Fibroblast of villous mesenchyme (primary cell): ENCODE measurements at regions not wholly inside any gene's neighbourhood (a gene's known extent, or its start where the extent isn't known, plus 50 kb on each side); places are given as distances from the start of the nearest gene placed in this dataset.

Experiments
- DNase-seq: peaks from one replicate; pipeline ENCODE4 v3.0.0-alpha.2; 2010; ENCODE audit warnings: low read depth
- H3K4me3 ChIP-seq: 2 replicates; pipeline ENCODE4 v1.5.1; 2011; ENCODE audit warnings: low read depth, mild to moderate bottlenecking, low read length
- TF ChIP-seq, protein P1 (sequence below): IDR thresholded peaks from 2 replicates; pipeline ENCODE4 v1.5.1; 2012; ENCODE audit warnings: low read depth, mild to moderate bottlenecking, low read length; ENCODE audit not compliant: insufficient read depth

DNA sequence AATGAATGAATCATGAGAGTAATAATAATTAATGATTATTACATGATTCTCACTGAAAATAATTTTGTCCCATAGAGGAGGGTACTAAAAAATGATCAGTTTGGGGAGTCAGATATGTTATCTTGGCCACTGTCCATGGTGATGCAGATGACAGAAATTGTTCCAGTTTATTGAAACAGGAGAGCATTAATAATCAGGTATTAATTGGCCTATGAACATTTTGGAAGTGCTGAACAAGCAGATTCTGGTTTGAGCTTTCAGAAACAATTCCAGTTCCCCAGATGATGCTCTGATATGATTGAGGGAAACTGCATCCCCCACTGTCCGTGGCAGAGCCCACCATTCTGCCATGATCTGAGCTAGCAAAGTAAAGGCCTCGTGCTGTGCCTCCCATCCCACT, 345.2 kb downstream of the ZSWIM6 start:
- TF ChIP-seq, protein P1, sequence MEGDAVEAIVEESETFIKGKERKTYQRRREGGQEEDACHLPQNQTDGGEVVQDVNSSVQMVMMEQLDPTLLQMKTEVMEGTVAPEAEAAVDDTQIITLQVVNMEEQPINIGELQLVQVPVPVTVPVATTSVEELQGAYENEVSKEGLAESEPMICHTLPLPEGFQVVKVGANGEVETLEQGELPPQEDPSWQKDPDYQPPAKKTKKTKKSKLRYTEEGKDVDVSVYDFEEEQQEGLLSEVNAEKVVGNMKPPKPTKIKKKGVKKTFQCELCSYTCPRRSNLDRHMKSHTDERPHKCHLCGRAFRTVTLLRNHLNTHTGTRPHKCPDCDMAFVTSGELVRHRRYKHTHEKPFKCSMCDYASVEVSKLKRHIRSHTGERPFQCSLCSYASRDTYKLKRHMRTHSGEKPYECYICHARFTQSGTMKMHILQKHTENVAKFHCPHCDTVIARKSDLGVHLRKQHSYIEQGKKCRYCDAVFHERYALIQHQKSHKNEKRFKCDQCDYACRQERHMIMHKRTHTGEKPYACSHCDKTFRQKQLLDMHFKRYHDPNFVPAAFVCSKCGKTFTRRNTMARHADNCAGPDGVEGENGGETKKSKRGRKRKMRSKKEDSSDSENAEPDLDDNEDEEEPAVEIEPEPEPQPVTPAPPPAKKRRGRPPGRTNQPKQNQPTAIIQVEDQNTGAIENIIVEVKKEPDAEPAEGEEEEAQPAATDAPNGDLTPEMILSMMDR: no peak
- no peak for DNase-seq
- no peak overlapping the region for H3K4me3 ChIP-seq

DNA sequence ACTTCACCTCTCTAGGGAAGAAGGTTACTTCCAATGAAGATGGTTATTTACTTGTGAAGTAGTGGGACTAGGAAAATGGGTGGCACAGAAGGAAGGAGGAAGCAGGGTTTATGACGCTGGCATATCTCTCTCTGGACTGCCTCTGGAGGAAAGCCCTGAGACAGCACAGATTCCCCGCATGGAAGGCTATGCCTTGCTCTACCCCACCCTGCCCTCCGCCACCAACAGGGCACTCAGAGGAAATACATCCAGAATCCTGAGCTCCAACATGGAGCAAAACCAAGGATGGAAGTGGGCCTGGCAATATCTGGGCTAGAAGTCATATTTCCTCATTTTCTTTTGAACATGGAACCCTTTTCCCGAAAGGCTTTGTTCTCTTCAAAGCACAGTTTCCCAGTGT, 346.9 kb downstream of the ZSWIM6 start:
- H3K4me3 ChIP-seq: no peak overlapping the region
- TF ChIP-seq, protein P1: no peak
- DNase-seq: no peak

DNA sequence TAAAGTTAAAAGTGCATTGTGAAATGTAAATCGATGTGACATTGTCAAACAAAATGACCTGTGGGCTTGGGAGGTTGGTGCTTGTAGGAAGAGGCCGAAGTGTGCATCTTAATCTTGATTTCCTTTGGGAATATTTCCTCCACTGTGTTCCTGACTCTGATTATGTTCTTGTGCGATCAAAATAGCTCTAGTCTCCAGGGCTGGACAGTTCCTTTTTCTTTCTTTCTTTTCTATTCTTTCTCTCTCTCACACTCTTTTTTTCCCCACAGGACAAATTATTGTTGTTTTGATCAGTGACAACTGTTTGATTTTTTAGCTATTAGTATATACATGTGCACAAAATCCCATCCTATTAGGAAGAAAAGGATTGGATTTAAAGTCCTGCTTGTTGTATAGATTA, 347.5 kb downstream of the ZSWIM6 start:
- no peak overlapping the region for H3K4me3 ChIP-seq
- no peak for DNase-seq
- TF ChIP-seq, protein P1: no peak

DNA sequence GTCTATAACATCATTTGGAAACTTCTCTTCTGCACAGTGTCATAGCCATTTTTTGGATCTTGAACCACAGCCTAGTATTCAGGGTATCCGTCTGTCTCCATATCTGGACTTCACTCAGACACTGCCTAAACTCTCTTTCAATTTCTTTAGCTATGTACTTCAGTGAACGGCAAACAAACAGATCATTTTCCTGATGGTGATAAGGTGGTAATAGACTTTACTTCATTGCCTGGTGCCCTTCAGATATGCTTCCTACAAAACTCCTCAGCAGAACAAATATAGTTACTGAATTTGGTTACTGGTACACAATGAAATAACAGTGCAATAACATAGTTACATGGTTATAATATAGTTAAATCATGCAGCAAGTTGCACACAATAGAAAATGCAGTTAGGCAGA, 348.2 kb downstream of the ZSWIM6 start:
- TF ChIP-seq, protein P1: no peak
- no peak for DNase-seq
- no peak overlapping the region for H3K4me3 ChIP-seq

DNA sequence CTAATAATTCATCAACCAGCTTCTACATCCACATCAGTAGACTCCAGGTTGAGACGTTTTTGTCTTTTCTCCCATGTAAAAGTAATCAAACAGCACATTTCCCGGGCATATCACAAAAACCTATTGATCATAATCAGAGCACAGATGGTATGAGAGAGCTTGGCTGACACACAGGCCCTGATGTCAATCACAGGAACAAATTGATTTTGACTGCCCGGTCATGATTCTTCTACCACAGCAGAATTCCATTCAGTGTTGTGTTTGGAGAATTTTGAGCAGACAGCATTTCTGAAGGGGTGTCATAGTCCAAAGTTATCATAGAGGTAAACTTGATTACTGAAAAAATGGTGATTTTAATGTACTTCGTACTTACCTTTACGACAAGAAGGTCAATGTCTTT, 351.1 kb downstream of the ZSWIM6 start:
- H3K4me3 ChIP-seq: no peak overlapping the region
- TF ChIP-seq, protein P1: no peak
- no peak for DNase-seq

DNA sequence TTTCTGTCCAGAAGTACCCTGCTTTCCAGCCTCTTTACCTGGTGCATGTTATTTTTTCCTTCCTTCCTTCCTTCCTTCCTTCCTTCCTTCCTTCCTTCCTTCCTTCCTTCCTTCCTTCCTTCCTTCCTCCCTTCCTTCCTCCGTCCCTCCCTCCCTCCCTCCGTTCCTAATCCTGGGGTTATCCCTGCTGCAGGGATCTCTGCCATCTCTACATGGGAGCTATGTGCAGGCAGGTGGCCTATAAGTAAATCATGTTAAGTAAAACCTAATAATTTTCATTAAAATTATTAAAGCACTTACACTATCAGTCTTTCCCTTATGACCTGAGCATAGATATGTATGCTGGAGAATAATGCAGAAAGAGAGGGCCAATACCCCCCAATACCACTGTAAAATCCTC, 351.9 kb downstream of the ZSWIM6 start:
- no peak overlapping the region for H3K4me3 ChIP-seq

More for the DNA sequence above, 351.9 kb downstream of the ZSWIM6 start:
- TF ChIP-seq, protein P1: no peak
- DNase-seq: no peak
